ENCODE measurements at regions not wholly inside any gene's neighbourhood (a gene's known extent, or its start where the extent isn't known, plus 50 kb on each side); places are given as distances from the start of the nearest gene placed in this dataset.
"Not testable (repeated sequence)": the region's sequence is repeated elsewhere in the genome, so short reads cannot be mapped to it uniquely, and the experiment has no call there.

- no peaks in the 10 kb centered on the region for H3K27me3 ChIP-seq (ENCODE audit: control insufficient read depth, insufficient read depth, low read length)
- H3K4me1 ChIP-seq (ENCODE audit: control insufficient read depth, insufficient read depth, low read length): no peaks in the 10 kb centered on the region
- no peak overlapping the region for H3K4me3 ChIP-seq (ENCODE audit: low read length)
- no peaks in the 10 kb centered on the region for H3K36me3 ChIP-seq (ENCODE audit: control insufficient read depth, insufficient read depth, low read length)
- no peak overlapping the region for H3K27ac ChIP-seq (ENCODE audit: low read length)
- no peak for DNase-seq (ENCODE audit: low read depth, low spot score)
- no peaks in the 10 kb centered on the region for H3K9me3 ChIP-seq (ENCODE audit: control insufficient read depth, insufficient read depth, low read length)
- no CpG with 5 or more reads among the region's 6 CpGs for WGBS (ENCODE audit: insufficient coverage, insufficient read length)
Observed at GRCh38 chr5:126284977-126285696, 138.1 kb upstream of the GRAMD2B start.

- H3K4me3 ChIP-seq (ENCODE audit: low read length): not testable (repeated sequence)
Observed at GRCh38 chr5:126296121-126296520, 127.1 kb upstream of the GRAMD2B start.

GRCh38 chr5:126300293-126300692 is 122.9 kb upstream of the GRAMD2B start:
- Histone ChIP-seq H3K27me3 (ENCODE audit: control insufficient read depth, insufficient read depth, low read length) (no peaks in the 10 kb centered on the region), H3K36me3 (ENCODE audit: control insufficient read depth, insufficient read depth, low read length) (no peaks in the 10 kb centered on the region), H3K4me1 (ENCODE audit: control insufficient read depth, insufficient read depth, low read length) (no peaks in the 10 kb centered on the region), H3K9me3 (ENCODE audit: control insufficient read depth, insufficient read depth, low read length) (no peaks in the 10 kb centered on the region), H3K4me3 (ENCODE audit: low read length) (no peak overlapping the region), H3K27ac (ENCODE audit: low read length) (no peak overlapping the region)
- no peak for DNase-seq (ENCODE audit: low read depth, low spot score)
- WGBS (ENCODE audit: insufficient coverage, insufficient read length): no CpG with 5 or more reads among the region's 3 CpGs

More at GRCh38 chr5:126296121-126296520, 127.1 kb upstream of the GRAMD2B start:
- WGBS (ENCODE audit: insufficient coverage, insufficient read length): no CpG with 5 or more reads among the region's 3 CpGs
- not testable (repeated sequence) for H3K9me3 ChIP-seq (ENCODE audit: control insufficient read depth, insufficient read depth, low read length); H3K27me3 ChIP-seq (ENCODE audit: control insufficient read depth, insufficient read depth, low read length); H3K36me3 ChIP-seq (ENCODE audit: control insufficient read depth, insufficient read depth, low read length); H3K4me1 ChIP-seq (ENCODE audit: control insufficient read depth, insufficient read depth, low read length); DNase-seq (ENCODE audit: low read depth, low spot score); H3K27ac ChIP-seq (ENCODE audit: low read length)

GRCh38 chr5:126301056-126301455 is 122.2 kb upstream of the GRAMD2B start:
- Histone ChIP-seq H3K27me3 (ENCODE audit: control insufficient read depth, insufficient read depth, low read length) (no peaks in the 10 kb centered on the region), H3K4me1 (ENCODE audit: control insufficient read depth, insufficient read depth, low read length) (no peaks in the 10 kb centered on the region), H3K36me3 (ENCODE audit: control insufficient read depth, insufficient read depth, low read length) (no peaks in the 10 kb centered on the region), H3K4me3 (ENCODE audit: low read length) (no peak overlapping the region), H3K27ac (ENCODE audit: low read length) (no peak overlapping the region), H3K9me3 (ENCODE audit: control insufficient read depth, insufficient read depth, low read length) (no peaks in the 10 kb centered on the region)
- no peak for DNase-seq (ENCODE audit: low read depth, low spot score)
- WGBS (ENCODE audit: insufficient coverage, insufficient read length): no CpG with 5 or more reads among the region's 3 CpGs

GRCh38 chr5:126309860-126310259 is 113.3 kb upstream of the GRAMD2B start:
- H3K4me1 ChIP-seq (ENCODE audit: control insufficient read depth, insufficient read depth, low read length): no peaks in the 10 kb centered on the region
- no peaks in the 10 kb centered on the region for H3K9me3 ChIP-seq (ENCODE audit: control insufficient read depth, insufficient read depth, low read length)
- DNase-seq (ENCODE audit: low read depth, low spot score): no peak
- H3K4me3 ChIP-seq (ENCODE audit: low read length): no peak overlapping the region
- H3K36me3 ChIP-seq (ENCODE audit: control insufficient read depth, insufficient read depth, low read length): no peaks in the 10 kb centered on the region
- H3K27me3 ChIP-seq (ENCODE audit: control insufficient read depth, insufficient read depth, low read length): no peaks in the 10 kb centered on the region
- no peak overlapping the region for H3K27ac ChIP-seq (ENCODE audit: low read length)

DNA sequence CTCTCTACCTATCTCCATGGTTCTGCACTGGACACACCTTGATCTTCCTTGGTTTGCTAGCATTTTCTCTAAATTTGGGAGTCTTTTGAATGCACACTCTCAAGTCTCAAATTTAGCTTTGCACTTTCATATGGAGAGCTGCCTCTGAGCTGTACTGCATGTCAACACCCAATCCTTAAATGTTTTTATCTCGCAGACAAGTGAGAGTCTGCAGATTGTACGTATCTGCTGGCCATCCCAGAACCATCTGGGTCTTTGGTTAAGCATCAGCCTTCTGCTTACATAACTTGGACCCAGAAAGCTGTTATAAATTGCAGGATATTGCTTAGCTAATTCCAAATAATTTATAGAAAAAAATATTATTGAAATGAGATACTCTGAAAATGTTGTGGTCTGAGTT is 111.4 kb upstream of the GRAMD2B start:
- H3K27ac ChIP-seq (ENCODE audit: low read length): no peak overlapping the region
- no peaks in the 10 kb centered on the region for H3K27me3 ChIP-seq (ENCODE audit: control insufficient read depth, insufficient read depth, low read length)
- H3K9me3 ChIP-seq (ENCODE audit: control insufficient read depth, insufficient read depth, low read length): no peaks in the 10 kb centered on the region
- DNase-seq (ENCODE audit: low read depth, low spot score): no peak
- H3K4me3 ChIP-seq (ENCODE audit: low read length): no peak overlapping the region
- no peaks in the 10 kb centered on the region for H3K36me3 ChIP-seq (ENCODE audit: control insufficient read depth, insufficient read depth, low read length)
- WGBS (ENCODE audit: insufficient coverage, insufficient read length): no CpG with 5 or more reads among the region's 2 CpGs
- no peaks in the 10 kb centered on the region for H3K4me1 ChIP-seq (ENCODE audit: control insufficient read depth, insufficient read depth, low read length)

DNA sequence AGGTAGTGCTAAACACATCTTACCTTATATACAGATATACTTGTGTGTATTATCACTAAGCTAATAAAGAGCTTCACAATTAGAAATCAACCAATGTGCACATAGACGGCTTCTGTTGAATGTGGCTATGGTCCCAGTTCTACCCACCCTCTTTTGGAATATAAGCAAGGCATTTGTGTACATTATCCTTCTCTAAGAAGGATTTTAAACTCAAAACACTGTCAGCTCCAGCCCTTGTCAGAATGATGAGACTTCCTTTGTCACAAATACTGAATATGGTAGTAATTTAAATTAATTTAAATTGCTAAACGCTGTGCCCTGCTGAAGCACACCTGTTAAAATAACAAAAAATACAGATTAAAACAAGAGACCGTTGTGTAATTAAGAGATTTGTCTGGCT is 107.9 kb upstream of the GRAMD2B start:
- Histone ChIP-seq H3K27ac (ENCODE audit: low read length) (no peak overlapping the region), H3K4me3 (ENCODE audit: low read length) (no peak overlapping the region), H3K4me1 (ENCODE audit: control insufficient read depth, insufficient read depth, low read length) (no peaks in the 10 kb centered on the region), H3K9me3 (ENCODE audit: control insufficient read depth, insufficient read depth, low read length) (no peaks in the 10 kb centered on the region), H3K36me3 (ENCODE audit: control insufficient read depth, insufficient read depth, low read length) (no peaks in the 10 kb centered on the region), H3K27me3 (ENCODE audit: control insufficient read depth, insufficient read depth, low read length) (no peaks in the 10 kb centered on the region)
- DNase-seq (ENCODE audit: low read depth, low spot score): no peak
- WGBS (ENCODE audit: insufficient coverage, insufficient read length): no CpG with 5 or more reads among the region's 3 CpGs

DNA sequence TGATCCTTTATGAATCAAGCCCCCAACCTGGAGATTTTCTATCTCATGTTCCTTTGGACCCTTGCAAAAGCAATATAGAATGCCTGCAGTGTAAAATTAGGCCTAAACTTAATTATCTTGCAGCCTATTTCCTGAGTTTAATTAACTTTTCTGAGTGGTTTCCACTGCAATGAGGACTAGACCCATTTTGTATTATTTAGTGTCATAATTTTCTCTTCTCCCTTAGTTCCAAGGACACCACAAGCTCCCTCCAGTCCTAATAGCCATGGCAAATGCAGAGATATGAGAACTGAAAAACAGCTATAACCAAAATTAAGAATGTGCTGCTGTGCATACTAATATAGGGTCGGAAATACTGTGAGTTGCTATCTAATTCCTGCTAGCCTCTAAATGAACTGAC is 90.9 kb upstream of the GRAMD2B start:
- no CpG with 5 or more reads among the region's 1 CpG for WGBS (ENCODE audit: insufficient coverage, insufficient read length)
- no peak overlapping the region for H3K27ac ChIP-seq (ENCODE audit: low read length)
- DNase-seq (ENCODE audit: low read depth, low spot score): no peak

DNA sequence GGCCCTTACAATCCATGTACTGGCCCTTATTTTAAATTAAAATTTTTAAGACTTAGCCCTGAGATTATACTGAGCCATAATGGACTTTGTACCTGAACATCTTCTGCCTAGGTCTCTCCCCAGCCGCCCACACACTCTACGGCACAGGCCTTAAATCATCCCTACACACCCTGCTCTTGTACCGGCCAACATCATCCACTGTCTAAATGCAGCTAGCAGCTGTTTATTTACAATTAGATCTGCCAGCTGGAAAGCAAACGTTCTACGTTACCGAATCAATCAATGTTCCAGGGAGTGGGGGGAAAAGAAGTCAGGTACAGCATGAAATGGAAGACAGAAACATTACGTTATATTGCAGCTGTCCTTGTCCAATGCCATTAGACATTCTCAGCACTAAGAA is 88.4 kb upstream of the GRAMD2B start:
- no peaks in the 10 kb centered on the region for H3K9me3 ChIP-seq (ENCODE audit: control insufficient read depth, insufficient read depth, low read length)
- no peak overlapping the region for H3K27ac ChIP-seq (ENCODE audit: low read length)
- H3K36me3 ChIP-seq (ENCODE audit: control insufficient read depth, insufficient read depth, low read length): no peaks in the 10 kb centered on the region
- H3K4me3 ChIP-seq (ENCODE audit: low read length): no peak overlapping the region
- DNase-seq (ENCODE audit: low read depth, low spot score): no peak
- no peaks in the 10 kb centered on the region for H3K4me1 ChIP-seq (ENCODE audit: control insufficient read depth, insufficient read depth, low read length)
- no CpG with 5 or more reads among the region's 7 CpGs for WGBS (ENCODE audit: insufficient coverage, insufficient read length)
- H3K27me3 ChIP-seq (ENCODE audit: control insufficient read depth, insufficient read depth, low read length): no peaks in the 10 kb centered on the region

More for the DNA sequence above, 90.9 kb upstream of the GRAMD2B start:
- no peaks in the 10 kb centered on the region for H3K36me3 ChIP-seq (ENCODE audit: control insufficient read depth, insufficient read depth, low read length)
- no peaks in the 10 kb centered on the region for H3K27me3 ChIP-seq (ENCODE audit: control insufficient read depth, insufficient read depth, low read length)
- no peak overlapping the region for H3K4me3 ChIP-seq (ENCODE audit: low read length)
- H3K9me3 ChIP-seq (ENCODE audit: control insufficient read depth, insufficient read depth, low read length): no peaks in the 10 kb centered on the region
- no peaks in the 10 kb centered on the region for H3K4me1 ChIP-seq (ENCODE audit: control insufficient read depth, insufficient read depth, low read length)

DNA sequence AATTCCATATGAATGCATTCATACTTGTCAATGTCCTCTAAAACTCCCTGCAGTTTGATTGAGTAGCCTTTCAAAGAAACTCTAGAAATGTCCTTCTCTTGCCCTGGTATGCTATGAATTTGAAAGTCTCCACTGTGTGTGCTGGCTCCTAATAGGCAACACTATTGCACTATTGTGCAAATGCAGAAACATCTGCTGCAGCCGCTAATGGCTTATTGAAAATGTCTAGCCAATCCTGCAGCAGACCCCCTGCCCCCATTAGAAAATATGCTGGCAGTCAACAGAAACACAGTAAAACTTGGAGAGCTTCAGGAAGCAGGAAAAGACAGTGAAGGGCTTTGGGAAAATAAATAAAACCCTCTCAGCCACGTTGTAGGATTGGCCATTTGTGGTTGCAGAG is 87.3 kb upstream of the GRAMD2B start:
- Histone ChIP-seq H3K4me1 (ENCODE audit: control insufficient read depth, insufficient read depth, low read length) (no peaks in the 10 kb centered on the region), H3K9me3 (ENCODE audit: control insufficient read depth, insufficient read depth, low read length) (no peaks in the 10 kb centered on the region), H3K36me3 (ENCODE audit: control insufficient read depth, insufficient read depth, low read length) (no peaks in the 10 kb centered on the region), H3K27me3 (ENCODE audit: control insufficient read depth, insufficient read depth, low read length) (no peaks in the 10 kb centered on the region), H3K27ac (ENCODE audit: low read length) (no peak overlapping the region), H3K4me3 (ENCODE audit: low read length) (no peak overlapping the region)
- WGBS (ENCODE audit: insufficient coverage, insufficient read length): no CpG with 5 or more reads among the region's 2 CpGs
- no peak for DNase-seq (ENCODE audit: low read depth, low spot score)

GRCh38 chr5:126338635-126339034 is 84.6 kb upstream of the GRAMD2B start:
- H3K4me3 ChIP-seq (ENCODE audit: low read length): no peak overlapping the region
- DNase-seq (ENCODE audit: low read depth, low spot score): no peak
- H3K36me3 ChIP-seq (ENCODE audit: control insufficient read depth, insufficient read depth, low read length): no peaks in the 10 kb centered on the region
- H3K27me3 ChIP-seq (ENCODE audit: control insufficient read depth, insufficient read depth, low read length): no peaks in the 10 kb centered on the region
- no peaks in the 10 kb centered on the region for H3K4me1 ChIP-seq (ENCODE audit: control insufficient read depth, insufficient read depth, low read length)
- no peak overlapping the region for H3K27ac ChIP-seq (ENCODE audit: low read length)
- no peaks in the 10 kb centered on the region for H3K9me3 ChIP-seq (ENCODE audit: control insufficient read depth, insufficient read depth, low read length)
- no CpG with 5 or more reads among the region's 7 CpGs for WGBS (ENCODE audit: insufficient coverage, insufficient read length)
